Omental fat pad (tissue), 3 donors: ENCODE measurements at regions not wholly inside any gene's neighbourhood (a gene's known extent, or its start where the extent isn't known, plus 50 kb on each side); places are given as distances from the start of the nearest gene placed in this dataset.

ENCODE experiments used
- ATAC-seq: fragments of 150-250 bp; one replicate; pipeline ENCODE4 v1.9.1; 2016; ENCODE audit warnings: mild to moderate bottlenecking, moderate library complexity; ENCODE audit not compliant: low FRiP score
- DNase-seq: peaks from one replicate; pipeline ENCODE4 v3.0.0-alpha.2; 2019; ENCODE audit warnings: low spot score
- TF ChIP-seq, protein P1 (sequence below), 3 donors: fragments of 450-650 bp; IDR thresholded peaks; one replicate each; pipeline ENCODE4 v1.5.1; 2016 to 2017; ENCODE audit warnings: antibody characterized with exemption in 3 of 3, mild to moderate bottlenecking in 3 of 3, moderate library complexity in 2 of 3

DNA sequence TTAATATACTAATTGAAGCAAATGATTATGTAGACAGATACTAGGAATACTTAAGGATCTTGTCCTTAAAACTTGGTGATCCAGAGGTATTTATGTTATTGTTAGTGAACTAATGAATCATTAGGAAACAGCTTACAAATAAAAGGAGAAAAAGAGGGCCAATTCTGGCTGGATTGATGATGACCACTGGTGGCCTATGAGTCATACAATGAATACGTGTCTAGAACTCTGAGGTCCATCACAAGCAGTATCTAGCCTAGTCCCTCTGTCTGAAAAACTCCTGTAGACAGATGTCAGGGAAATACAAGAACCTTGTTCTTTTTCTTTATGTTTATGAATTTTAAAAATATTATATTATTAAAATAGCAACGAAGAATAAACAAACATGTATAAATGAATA is 51.7 kb upstream of the RTL1 start:
- DNase-seq (no peak), ATAC-seq (no peak)
- TF ChIP-seq, protein P1, sequence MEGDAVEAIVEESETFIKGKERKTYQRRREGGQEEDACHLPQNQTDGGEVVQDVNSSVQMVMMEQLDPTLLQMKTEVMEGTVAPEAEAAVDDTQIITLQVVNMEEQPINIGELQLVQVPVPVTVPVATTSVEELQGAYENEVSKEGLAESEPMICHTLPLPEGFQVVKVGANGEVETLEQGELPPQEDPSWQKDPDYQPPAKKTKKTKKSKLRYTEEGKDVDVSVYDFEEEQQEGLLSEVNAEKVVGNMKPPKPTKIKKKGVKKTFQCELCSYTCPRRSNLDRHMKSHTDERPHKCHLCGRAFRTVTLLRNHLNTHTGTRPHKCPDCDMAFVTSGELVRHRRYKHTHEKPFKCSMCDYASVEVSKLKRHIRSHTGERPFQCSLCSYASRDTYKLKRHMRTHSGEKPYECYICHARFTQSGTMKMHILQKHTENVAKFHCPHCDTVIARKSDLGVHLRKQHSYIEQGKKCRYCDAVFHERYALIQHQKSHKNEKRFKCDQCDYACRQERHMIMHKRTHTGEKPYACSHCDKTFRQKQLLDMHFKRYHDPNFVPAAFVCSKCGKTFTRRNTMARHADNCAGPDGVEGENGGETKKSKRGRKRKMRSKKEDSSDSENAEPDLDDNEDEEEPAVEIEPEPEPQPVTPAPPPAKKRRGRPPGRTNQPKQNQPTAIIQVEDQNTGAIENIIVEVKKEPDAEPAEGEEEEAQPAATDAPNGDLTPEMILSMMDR (IDR thresholded peaks at IDR 0.05) = no peak

DNA sequence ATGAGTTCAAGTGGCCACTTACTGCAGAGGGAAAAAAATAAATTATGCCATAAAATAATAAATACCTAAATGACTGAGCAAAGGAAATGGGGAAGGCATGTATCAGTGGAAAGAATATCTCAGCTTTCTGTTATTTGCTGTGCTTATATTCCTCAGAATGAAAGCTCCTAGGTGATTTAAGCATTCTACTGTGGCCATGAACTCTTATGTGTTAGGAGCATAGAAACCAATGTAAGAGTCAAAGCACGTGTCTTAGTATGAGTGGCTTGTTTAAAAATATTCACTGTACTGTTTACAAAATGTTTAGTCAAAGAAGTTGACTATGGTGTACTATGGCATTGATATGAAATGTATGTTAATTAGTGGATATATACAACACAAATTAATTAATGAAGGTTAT is 59.0 kb upstream of the RTL1 start:
- TF ChIP-seq, protein P1 (IDR thresholded peaks at IDR 0.05) = no peak
- no peak for DNase-seq
- ATAC-seq = no peak

DNA sequence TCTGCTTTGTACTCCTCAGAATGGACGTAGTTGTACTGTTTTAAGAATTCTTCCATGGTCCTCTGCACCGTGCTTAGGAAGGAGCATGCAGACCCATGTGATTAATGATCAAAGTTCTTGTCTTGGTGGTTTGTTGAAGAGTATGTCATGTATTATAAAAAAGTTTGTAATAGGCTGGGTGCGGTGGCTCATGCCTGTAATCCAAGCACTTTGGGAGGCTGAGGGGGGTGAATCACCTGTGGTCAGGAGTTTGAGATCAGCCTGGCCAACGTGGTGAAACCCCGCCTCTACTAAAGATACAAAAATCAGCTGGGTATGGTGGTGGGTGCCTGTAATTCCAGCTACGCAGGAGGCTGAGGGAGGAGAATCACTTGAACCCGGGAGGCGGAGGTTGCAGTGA is 61.8 kb upstream of the RTL1 start:
- no peak for DNase-seq
- no peak for ATAC-seq
- TF ChIP-seq, protein P1 (IDR thresholded peaks at IDR 0.05) = no peak

DNA sequence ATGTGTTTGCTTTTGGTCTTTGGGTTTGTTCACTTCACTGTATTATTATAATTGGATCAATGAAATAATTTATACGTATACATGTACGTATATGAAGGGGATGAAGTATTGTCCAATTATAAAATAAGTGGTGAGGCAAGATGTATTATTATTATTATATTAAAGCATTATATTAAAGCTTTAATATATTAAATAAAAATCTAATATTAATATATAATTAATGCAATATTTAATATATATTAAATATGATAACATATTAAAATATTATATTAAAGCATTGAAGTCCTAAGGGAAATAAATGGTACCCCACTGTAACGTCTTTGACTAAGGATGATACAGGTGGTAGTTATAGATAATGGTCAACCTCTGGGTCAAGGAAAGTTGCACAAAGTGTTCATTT is 63.7 kb upstream of the RTL1 start:
- DNase-seq (no peak), ATAC-seq (no peak)
- TF ChIP-seq, protein P1 (IDR thresholded peaks at IDR 0.05) = no peak

DNA sequence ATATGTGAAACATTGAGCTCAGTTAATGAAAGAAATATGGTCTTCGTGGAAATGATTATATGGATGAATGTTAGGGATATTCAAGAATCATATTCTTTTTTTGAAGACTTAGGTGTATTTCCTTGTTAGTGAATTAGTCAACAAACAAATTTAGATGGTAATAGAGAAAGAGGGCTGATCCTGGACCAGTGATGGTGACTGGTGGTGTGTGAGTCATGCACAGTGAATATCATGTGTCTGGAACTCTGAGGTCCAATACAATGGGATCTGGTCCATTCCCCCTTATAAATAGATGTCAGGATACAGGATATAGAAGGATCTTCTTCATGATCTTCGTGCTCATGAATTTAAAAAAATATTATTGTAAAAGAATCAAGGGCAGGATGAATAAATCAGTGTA is 64.4 kb upstream of the RTL1 start:
- ATAC-seq (no peak), DNase-seq (no peak)
- TF ChIP-seq, protein P1 (IDR thresholded peaks at IDR 0.05) = no peak

DNA sequence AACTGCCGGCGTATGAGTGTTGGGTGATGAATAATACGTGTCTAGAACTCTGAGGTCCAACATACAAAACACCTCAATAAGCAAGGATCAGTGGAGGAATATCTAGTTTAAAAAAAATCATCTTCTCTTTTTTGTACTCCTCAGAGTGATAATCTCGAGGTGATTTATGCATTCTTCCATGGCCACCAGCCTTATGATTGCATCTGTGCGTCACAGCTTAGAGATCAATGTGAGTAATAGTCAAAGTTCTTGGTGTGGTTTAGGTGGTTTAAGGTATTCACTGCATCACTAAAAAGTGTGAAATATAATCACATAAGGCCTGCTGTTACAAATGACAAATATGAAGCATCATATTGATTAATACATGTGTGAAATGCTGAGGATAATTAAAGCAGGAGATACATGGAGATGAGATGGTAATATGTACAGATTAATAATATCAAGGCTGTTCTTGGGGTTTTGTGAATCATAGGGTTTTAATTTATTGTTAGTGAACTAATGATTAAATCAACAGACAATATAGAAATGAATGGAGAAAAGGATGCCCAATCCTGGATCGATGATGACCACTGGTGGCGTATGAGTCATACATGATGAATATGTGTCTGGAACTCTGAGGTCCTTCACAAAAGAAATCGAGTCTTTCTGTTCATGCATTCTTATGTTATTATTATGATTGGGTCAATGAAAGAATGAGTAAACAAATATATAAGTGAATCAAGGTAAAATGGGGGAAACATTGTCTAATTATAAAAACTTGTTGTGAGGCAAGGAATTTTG is 68.8 kb upstream of the RTL1 start:
- ATAC-seq (no peak), DNase-seq (no peak)
- TF ChIP-seq, protein P1 (IDR thresholded peaks at IDR 0.05) = no peak

DNA sequence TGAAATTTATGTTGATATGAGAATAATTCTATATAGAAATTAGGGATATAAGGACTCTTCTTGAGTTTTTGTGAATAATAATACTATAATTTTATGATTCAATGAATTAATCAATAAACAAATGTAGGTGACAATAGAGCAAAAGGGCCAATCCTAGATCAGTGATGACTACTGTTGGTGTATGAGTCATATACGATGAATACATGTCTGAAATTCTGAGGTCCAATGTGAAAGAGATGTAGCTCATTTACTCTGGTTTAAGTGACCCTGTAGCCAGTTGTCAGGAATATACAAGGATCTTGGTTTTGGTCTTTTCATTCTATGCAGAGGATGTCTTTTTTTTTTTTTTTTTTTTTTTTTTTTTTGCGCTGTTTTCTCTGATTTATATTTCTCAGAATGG is 72.1 kb upstream of the RTL1 start:
- TF ChIP-seq, protein P1 (IDR thresholded peaks at IDR 0.05) = no peak
- DNase-seq (no peak), ATAC-seq (no peak)
